ELF-1 (cell line): ENCODE measurements at regions not wholly inside any gene's neighbourhood (a gene's known extent, or its start where the extent isn't known, plus 50 kb on each side); places are given as distances from the start of the nearest gene placed in this dataset.
"Not testable (repeated sequence)": the region's sequence is repeated elsewhere in the genome, so short reads cannot be mapped to it uniquely, and the experiment has no call there.

ENCODE experiments used
- DNase-seq: peaks from one replicate; pipeline ENCODE4 v3.0.0-alpha.2; 2016; ENCODE audit warnings: low read depth, low spot score

- DNase-seq = no peak
These were observed 246.6 kb upstream of the BTBD3 start for GRCh38 chr20:11671015-11671511.

DNA sequence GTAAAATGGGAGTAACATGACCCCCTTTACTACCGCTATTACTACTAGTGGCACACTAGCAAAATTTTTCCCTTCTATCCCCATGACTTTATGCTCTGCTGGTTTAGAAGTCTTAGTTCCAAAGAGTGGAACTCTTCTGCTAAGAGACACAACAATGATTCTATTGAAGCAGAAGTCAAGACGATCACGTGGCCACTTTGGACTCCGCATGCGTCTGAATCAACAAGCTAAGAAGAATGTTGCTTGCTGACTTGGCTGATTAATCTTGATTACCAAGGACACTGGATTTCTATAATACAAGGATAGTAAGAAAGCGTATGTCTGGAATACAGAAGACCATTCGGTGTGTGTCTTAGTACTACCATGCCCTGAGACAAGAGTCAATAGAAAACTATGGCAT is 244.7 kb upstream of the BTBD3 start:
- DNase-seq = no peak

DNA sequence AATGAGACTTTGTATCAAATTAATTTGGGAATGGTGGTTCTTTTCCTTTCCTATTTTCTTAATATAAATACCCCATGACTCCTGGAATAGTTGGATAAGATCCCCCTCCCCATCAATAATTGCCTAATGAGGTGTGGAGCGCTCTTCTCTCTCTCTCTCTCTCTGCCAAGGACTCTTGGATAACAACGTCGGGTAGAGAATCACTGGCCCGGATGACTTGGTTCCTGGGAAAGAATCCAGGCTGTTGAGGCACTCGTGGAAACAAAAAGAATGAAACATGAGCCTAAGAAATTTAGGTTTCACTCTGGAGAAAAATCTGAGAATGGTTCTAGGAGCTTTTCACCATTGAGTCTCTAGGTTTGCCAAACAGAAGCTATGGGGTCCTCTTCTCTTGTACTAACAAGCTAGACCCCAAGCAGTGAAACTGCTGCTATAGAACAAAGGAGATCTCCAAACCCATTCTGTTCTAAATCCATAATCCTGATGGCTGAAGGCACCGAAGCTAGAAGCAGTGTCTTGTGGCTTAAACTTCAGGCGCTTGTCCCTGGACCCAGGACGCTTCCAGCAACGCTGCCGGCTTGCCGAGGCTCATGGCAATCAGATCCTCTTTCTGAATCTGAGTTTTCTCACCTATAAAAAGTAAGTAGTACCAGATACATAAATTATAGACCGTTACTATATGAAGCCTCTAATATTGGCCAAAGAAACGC is 241.6 kb upstream of the BTBD3 start:
- DNase-seq = no peak

DNA sequence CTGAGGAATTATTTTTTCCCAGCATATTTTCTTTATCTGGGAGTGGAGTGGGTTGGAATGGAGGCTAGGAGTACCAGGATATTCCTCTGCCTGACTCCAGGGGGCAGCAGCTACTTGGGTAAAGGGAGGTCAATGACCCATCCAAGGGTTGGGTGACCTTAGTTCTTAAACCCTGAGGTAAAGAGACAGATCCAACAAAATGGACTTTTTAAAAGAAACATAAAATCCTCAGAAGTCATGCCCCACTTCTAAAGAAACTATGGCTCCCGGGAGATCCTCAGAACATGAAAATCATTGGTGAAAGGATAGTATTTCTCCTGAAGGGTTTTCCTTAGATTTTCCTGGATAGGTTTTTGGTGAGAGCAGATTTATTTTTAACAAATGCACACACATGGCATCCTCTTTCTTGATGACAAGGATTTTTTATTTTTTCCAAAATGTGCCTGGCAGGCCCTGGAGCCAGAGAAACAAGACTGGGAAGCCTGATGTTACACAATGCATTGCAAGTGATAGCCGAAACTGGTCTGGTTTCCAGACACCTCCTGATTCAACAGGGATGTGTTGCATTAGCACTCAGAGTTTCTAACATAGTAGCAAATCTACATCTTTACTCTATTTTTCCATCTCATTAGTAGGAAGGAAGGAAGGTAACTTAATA is 240.9 kb upstream of the BTBD3 start:
- peak; percentile 45 for DNase-seq

DNA sequence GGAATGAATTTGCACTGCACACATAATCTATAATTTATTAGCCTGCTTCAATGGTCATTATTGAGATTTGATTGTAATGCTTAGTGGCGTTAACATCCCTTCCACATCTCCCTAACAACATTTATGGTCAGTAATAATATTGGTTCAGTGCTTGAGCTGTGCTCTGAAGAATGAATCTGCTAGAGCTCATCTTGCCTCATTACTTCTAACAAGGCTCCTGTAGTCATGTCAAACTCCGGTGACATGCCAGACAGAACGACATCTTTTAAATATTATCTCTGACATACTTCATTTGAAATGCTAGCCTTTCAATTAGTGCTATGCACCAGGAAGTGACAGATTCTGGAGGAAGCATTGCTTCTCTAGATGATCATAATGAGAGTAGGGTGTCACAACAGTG is 240.3 kb upstream of the BTBD3 start:
- DNase-seq = no peak

- no peak for DNase-seq
These were observed 239.9 kb upstream of the BTBD3 start for GRCh38 chr20:11677836-11678235.

DNA sequence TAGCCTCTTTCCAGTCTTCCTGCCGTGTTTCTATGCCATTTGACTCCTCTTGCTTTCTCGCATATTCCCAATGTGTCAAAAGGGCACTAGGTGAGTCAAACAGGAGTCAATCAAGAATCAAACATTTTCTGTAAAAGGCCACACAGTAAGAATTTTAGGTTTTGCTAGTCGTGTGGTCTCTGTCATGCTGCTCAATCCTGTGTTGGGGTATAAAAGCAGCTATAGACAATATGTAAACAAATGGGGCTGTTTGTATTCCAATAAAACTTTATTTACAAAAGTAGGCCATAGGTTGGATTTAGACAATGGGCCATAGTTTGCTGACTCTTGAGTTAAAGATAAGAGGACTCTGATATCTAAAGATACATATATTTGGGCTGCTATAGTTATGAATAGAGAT is 235.4 kb upstream of the BTBD3 start:
- DNase-seq = no peak

DNA sequence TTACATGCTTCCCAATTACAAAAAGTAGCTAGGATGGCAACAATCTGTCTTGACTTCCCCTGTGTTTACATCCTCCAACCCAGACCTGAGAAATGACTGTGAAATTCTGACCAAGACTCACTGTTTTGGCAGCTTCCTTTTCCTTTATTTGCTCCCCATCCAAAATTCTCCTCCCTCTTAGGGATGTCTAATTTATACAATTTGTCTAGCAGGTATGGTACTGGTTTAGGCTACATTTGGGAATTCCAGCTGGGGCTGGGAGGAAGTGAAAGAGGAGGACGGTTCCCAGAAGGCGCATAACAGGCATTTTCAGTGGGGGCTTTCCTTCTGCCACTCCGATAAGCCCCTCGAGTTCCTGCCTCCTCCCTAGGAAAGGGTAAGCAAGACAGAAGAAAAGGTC is 231.5 kb upstream of the BTBD3 start:
- no peak for DNase-seq

GRCh38 chr20:11686820-11687543 is 230.7 kb upstream of the BTBD3 start:
- peak; percentile 39 for DNase-seq

DNA sequence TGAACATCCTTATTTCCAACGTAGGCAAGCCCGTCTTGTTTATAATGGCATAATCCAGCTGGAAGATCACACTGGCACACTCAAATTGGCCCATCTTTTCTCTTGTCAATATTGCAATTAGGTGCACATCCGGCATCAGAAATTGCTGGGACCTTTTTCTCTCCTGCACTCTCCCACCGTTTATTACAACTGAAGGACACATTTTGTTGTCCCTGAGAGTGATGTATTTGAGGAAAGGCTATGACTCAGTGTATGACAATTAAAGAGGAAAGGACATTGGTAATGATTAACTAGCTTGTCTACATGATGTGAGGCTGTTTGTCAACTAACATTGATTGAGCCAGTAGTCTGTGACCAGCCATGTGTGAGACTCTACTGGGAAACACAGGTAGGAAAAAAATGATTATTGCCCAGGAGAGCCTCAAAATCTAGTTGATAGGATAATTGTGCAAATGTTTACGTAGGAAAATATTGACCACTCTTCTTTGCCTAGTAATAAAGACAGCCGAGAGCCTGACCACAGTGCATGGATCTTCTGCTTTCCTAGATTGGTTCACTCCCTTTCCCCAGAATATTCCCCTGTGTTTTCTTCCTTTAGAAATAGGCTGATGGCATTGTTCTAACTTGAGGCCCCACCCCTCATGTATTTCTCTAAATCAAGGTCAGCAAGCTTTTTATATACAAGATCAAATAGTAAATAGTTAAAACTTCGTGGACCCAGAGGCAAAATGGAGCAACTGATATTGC is 230.0 kb upstream of the BTBD3 start:
- DNase-seq = no peak

- DNase-seq = no peak
These were observed 228.4 kb upstream of the BTBD3 start for GRCh38 chr20:11689262-11689661.

- no peak for DNase-seq
These were observed 225.9 kb upstream of the BTBD3 start for GRCh38 chr20:11691766-11692165.

- DNase-seq = no peak
These were observed 225.1 kb upstream of the BTBD3 start for GRCh38 chr20:11692567-11692966.

DNA sequence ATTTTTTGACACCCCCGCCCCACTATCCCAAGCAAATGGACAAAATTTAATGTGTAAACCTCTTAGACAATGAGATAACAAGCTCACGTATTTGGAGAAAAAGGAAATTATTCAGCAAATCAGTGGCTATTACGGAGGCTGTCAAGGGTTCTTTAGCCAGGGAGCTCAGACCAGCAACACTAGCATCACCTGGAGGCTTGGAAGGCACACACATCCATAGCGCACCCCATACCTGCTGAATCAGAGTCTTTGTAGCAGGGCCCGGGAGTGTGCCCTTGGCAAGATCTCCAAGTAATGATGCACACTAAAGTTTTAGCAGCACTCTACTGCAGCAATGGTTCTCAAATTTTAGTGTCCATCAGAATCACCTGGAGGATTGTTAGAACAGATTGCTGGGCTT is 223.2 kb upstream of the BTBD3 start:
- DNase-seq = no peak

GRCh38 chr20:11697055-11697454 is 220.6 kb upstream of the BTBD3 start:
- peak; percentile 8 for DNase-seq

- DNase-seq = no peak
These were observed 220.0 kb upstream of the BTBD3 start for GRCh38 chr20:11697646-11698045.

DNA sequence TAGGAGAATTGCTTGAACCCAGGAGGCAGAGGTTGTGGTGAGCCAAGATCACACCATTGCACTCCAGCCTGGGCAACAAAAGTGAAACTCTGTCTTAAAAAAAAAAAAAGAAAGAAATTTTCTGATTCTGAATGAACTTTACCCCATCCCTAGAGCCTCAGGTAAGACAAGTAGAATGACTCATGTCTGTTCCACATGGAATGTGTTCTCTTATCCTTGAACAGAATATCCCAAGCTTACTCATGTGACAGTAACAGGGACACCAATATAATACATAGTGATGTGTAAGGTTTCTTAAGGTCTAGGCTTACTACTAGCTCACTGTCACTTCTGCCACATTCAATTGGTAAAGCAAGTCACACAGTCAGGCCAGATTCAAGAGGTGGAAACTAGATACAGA is 219.6 kb upstream of the BTBD3 start:
- DNase-seq = no peak

GRCh38 chr20:11700831-11701230 is 216.9 kb upstream of the BTBD3 start:
- DNase-seq = no peak

- no peak for DNase-seq
These were observed 214.8 kb upstream of the BTBD3 start for GRCh38 chr20:11702721-11703518.

DNA sequence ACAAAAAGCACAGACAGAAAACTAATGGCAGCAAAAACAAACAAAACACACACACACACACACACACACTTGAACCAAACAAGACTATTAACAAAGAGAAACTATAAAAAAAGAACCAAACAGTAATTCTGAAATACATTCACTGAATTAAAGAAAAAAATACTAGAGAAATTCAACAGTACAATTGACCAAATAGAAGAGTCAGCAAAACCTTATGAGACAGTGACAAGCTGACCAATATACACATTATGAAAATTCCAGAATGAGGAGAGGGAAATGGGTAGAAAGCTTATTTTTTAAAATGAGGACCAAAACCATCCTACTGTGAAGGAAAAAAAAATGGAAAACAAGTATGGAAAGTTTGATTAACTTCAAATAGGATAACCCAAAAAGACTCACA is 212.2 kb upstream of the BTBD3 start:
- no peak for DNase-seq

GRCh38 chr20:11708223-11708622 is 209.5 kb upstream of the BTBD3 start:
- not testable (repeated sequence) for DNase-seq
